ENCODE measurements at regions not wholly inside any gene's neighbourhood (a gene's known extent, or its start where the extent isn't known, plus 50 kb on each side); places are given as distances from the start of the nearest gene placed in this dataset.

- Histone ChIP-seq H4K91ac (ENCODE audit: insufficient read depth, low read depth, low read length) (no peak overlapping the region), H3K14ac (replicated peaks; ENCODE audit: low read depth, low read length) (no peak overlapping the region), H3K27me3 (ENCODE audit: control insufficient read depth, insufficient read depth, low read length) (no peaks in the 10 kb centered on the region), H4K5ac (ENCODE audit: low read depth, low read length) (no peak overlapping the region), H2BK5ac (ENCODE audit: low read depth, low read length, poor library complexity, severe bottlenecking) (no peak overlapping the region), H3K9me3 (ENCODE audit: control insufficient read depth, insufficient read depth, low read length) (no peaks in the 10 kb centered on the region), H3K79me1 (ENCODE audit: low read depth in 1 of 2, low read length in 2 of 2) (no peaks in the 10 kb centered on the region), H3K4me1 (ENCODE audit: control insufficient read depth, insufficient read depth, low read length) (no peaks in the 10 kb centered on the region), H4K8ac (ENCODE audit: low read depth in 2 of 2, low read length in 2 of 2) (no peak overlapping the region), H3K56ac (ENCODE audit: extremely low read depth, insufficient read depth, low read length) (no peak overlapping the region), H3K4ac (ENCODE audit: low read depth, low read length) (no peak overlapping the region), H2BK120ac (ENCODE audit: low read depth, low read length) (no peak overlapping the region), H3K36me3 (ENCODE audit: control insufficient read depth, insufficient read depth, low read length) (no peaks in the 10 kb centered on the region), H3K4me3 (ENCODE audit: insufficient read depth, low read depth, low read length) (no peak overlapping the region), H4K20me1 (ENCODE audit: insufficient read depth, low read length) (no peaks in the 10 kb centered on the region), H2BK15ac (ENCODE audit: low read depth, low read length) (no peak overlapping the region), H3K9ac (ENCODE audit: low read depth, low read length) (no peak overlapping the region), H2BK20ac (ENCODE audit: low read depth, low read length) (no peak overlapping the region), H2AK9ac (replicated peaks; ENCODE audit: low read depth, low read length, poor library complexity) (no peak overlapping the region), H3K9me1 (ENCODE audit: insufficient read depth, low read length) (no peaks in the 10 kb centered on the region), H3K27ac (ENCODE audit: insufficient read depth, low read length) (no peak overlapping the region), H2AFZ (replicated peaks; ENCODE audit: low read length, poor library complexity) (no peak overlapping the region), H2AK5ac (ENCODE audit: low read depth, low read length) (no peak overlapping the region), H3K23ac (ENCODE audit: low read depth, low read length) (no peak overlapping the region), H3K4me2 (ENCODE audit: low read depth, low read length) (no peak overlapping the region), H3K18ac (ENCODE audit: low read depth, low read length) (no peak overlapping the region)
- no peak for ATAC-seq (ENCODE audit: low read depth)
- in situ Hi-C loops (cut with MboI; ENCODE audit: low sequenced_read_pairs) (no loop called here), dilution Hi-C loops (cut with HindIII; ENCODE audit: low sequenced_read_pairs, unreplicated experiment) (no loop called here), intact Hi-C loops (cut with micrococcal nuclease) (no loop called here)
- no TSS peak for BruUV-seq (replicated peaks)
- no peak for DNase-seq
- POLR2A ChIA-PET (ENCODE audit: unreplicated experiment), result no interaction called here
- WGBS, 2 experiments (ENCODE audit: extremely low coverage in 2 of 2, insufficient read length in 1 of 2), result no CpG with 5 or more reads among the region's 2 CpGs
- TF ChIP-seq CHD1 (IDR thresholded peaks at IDR 0.05; ENCODE audit: low read depth, low read length), result no peak
- TF ChIP-seq MAZ (IDR thresholded peaks at IDR 0.05; ENCODE audit: borderline replicate concordance, low read depth, low read length), result no peak
- no peak for TF ChIP-seq USF2 (IDR thresholded peaks at IDR 0.05; ENCODE audit: low read depth, low read length)
- CTCF ChIA-PET, result no interaction called here
Measured at GRCh38 chr11:92098172-92098571, 126.4 kb upstream of the FAT3 start.

All from IMR-90 (cell line).